ENCODE measurements at regions not wholly inside any gene's neighbourhood (a gene's known extent, or its start where the extent isn't known, plus 50 kb on each side); places are given as distances from the start of the nearest gene placed in this dataset.
A peak's percentile ranks its signal among the peaks of the same experiment; 100 is the strongest.

DNA sequence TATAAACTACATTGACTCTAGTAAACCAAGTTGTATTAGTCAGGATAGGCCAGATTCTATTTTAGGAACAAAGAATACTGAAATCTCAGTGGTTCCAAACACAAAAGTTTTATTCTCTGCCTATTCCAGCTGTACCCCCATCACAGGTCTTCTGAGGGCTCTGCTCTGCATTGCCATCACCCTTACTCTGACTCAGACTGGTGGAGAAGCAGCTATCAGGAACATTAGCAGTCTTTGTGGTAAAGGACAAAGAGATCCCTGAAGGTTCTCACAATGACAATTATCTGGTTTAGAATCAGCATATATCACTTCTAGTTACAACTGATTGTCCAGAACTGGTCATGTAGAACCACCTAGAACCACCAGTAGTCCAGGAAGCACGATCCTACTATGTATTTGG is 251.1 kb downstream of the GLUD2 start:
- Histone ChIP-seq H3K4me3 (no peak overlapping the region), H3K27me3 (no peaks in the 10 kb centered on the region), H3K4me1 (no peaks in the 10 kb centered on the region), H3K9me3 (no peaks in the 10 kb centered on the region), H3K27ac (no peak overlapping the region), H3K36me3 (no peaks in the 10 kb centered on the region)
- WGBS, 2 donors = 67 to 100% methylated on average over 1 of the region's 1 CpG
- no peak for TF ChIP-seq EP300 (IDR thresholded peaks at IDR 0.05)
- TF ChIP-seq POLR2A (IDR thresholded peaks at IDR 0.05) = no peak
- no peak for TF ChIP-seq CTCF (IDR thresholded peaks at IDR 0.05)
- DNase-seq (ENCODE audit: low spot score in 2 of 2) = no peak

DNA sequence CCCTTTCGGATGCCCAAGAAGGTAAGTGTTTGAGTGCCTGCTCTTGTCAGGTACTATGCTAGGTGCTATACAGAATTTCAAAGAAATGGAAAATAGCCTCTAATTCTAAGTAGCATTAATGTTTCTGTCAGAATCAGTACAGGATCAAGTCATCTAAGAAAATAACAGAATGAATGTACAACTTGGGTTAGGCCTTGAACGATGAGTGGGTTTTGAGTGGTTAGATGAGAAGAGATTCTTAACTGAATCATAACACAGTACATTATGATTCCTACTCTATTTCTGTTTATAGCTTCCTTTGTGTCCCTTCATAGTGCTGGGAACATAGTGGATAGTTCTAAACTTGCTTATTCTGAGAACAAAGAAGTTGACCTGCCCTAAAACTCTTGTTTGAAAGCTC is 253.9 kb downstream of the GLUD2 start:
- DNase-seq (ENCODE audit: low spot score in 2 of 2) = no peak
- Histone ChIP-seq H3K27ac (no peak overlapping the region), H3K36me3 (no peaks in the 10 kb centered on the region), H3K4me1 (no peaks in the 10 kb centered on the region), H3K27me3 (no peaks in the 10 kb centered on the region), H3K4me3 (no peak overlapping the region), H3K9me3 (no peaks in the 10 kb centered on the region)
- TF ChIP-seq CTCF (IDR thresholded peaks at IDR 0.05) = no peak
- no peak for TF ChIP-seq POLR2A (IDR thresholded peaks at IDR 0.05)
- TF ChIP-seq EP300 (IDR thresholded peaks at IDR 0.05) = no peak
- 87 to 95% methylated on average over 2 of the region's 2 CpGs for WGBS, 2 donors

GRCh38 chrX:121301822-121302221 is 254.4 kb downstream of the GLUD2 start:
- TF ChIP-seq POLR2A (IDR thresholded peaks at IDR 0.05) (no peak), EP300 (IDR thresholded peaks at IDR 0.05) (no peak), CTCF (IDR thresholded peaks at IDR 0.05) (no peak)
- Histone ChIP-seq H3K36me3 (no peaks in the 10 kb centered on the region), H3K4me1 (no peaks in the 10 kb centered on the region), H3K27me3 (no peaks in the 10 kb centered on the region), H3K9me3 (no peaks in the 10 kb centered on the region), H3K4me3 (no peak overlapping the region), H3K27ac (no peak overlapping the region)
- DNase-seq (ENCODE audit: low spot score in 2 of 2) = no peak
- 97 to 100% methylated on average over 1 of the region's 1 CpG for WGBS, 2 donors

GRCh38 chrX:121307449-121307848 is 260.0 kb downstream of the GLUD2 start:
- H3K9me3 ChIP-seq = no peaks in the 10 kb centered on the region
- TF ChIP-seq CTCF (IDR thresholded peaks at IDR 0.05) = no peak
- TF ChIP-seq EP300 (IDR thresholded peaks at IDR 0.05) = no peak
- no peak for TF ChIP-seq POLR2A (IDR thresholded peaks at IDR 0.05)
- whole genome bisulfite sequencing, 2 donors = 78 to 88% methylated on average over 3 of the region's 3 CpGs
- no peaks in the 10 kb centered on the region for H3K27me3 ChIP-seq
- H3K4me3 ChIP-seq = no peak overlapping the region
- H3K4me1 ChIP-seq = no peaks in the 10 kb centered on the region
- DNase-seq (ENCODE audit: low spot score in 2 of 2) = no peak
- no peaks in the 10 kb centered on the region for H3K36me3 ChIP-seq
- H3K27ac ChIP-seq = peak overlapping the region in 1 of 4 donors; percentile 33

DNA sequence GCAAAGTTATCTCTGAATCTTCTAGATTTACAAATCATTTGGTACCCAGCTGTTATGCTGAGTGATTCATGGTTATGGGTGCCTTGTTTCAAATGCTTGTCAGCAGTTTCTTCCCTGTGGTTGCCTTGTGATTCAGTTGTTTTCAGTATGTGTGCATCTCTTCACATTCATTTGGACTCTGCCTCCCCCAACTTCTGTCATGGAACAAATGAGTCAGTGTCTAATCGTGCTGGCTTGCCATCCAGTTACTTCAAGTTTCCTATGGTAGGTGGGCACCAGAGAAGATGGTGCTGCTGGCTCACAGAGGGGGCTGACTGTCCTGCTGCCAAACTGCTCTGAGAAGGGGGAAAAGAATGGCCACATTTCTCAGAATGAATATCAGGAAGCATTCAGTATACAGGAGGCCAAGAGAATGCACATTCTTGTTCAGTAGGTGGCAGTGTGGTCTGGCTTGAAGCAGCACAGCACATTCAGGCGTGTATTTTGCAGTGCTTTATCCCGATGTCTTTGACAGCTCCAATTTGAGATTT is 260.9 kb downstream of the GLUD2 start:
- no peaks in the 10 kb centered on the region for H3K9me3 ChIP-seq
- H3K27me3 ChIP-seq = no peaks in the 10 kb centered on the region
- WGBS, 2 donors = 6 to 21% methylated on average over 3 of the region's 3 CpGs
- H3K4me1 ChIP-seq = no peaks in the 10 kb centered on the region
- TF ChIP-seq CTCF (IDR thresholded peaks at IDR 0.05) (peak in 4 of 5 experiments; percentile 19 to 26 (median 24)), EP300 (IDR thresholded peaks at IDR 0.05) (no peak)
- H3K36me3 ChIP-seq = no peaks in the 10 kb centered on the region
- H3K4me3 ChIP-seq = no peak overlapping the region
- H3K27ac ChIP-seq = peak overlapping the region in 1 of 4 donors; percentile 33
- DNase-seq (ENCODE audit: low spot score in 2 of 2) = peak in 1 of 2 donors; percentile 4
